ENCODE measurements at regions not wholly inside any gene's neighbourhood (a gene's known extent, or its start where the extent isn't known, plus 50 kb on each side); places are given as distances from the start of the nearest gene placed in this dataset.

DNA sequence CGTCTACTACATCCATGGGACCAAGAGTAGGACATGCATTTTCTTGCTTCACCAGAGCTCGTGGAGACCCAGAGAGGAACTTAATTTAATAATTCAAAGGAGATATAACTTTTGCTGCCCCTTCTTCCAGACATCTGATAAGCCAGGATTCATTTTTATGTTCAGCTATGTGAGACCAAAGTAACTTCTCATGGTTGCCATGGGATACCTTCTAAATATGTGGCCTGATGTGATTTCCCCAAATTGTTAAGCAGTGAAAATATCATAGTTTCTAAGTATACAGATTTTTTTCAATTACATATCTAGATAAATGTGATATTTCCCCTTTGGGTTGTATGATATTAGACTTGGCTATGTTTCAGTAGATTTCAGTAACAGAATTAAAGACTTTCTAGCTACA lies 185.5 kb upstream of the FN1 start:
- peaks cover 0 to 9% (median 5%) of the 10 kb centered on the region in 4 donors for H3K4me1 ChIP-seq (ENCODE audit: control insufficient read depth in 4 of 4, insufficient read depth in 4 of 4, low read length in 3 of 4)
- no peak overlapping the region for H3K4me3 ChIP-seq (ENCODE audit: low read depth in 1 of 3, low read length in 3 of 3)
- TF ChIP-seq YY1 (IDR thresholded peaks at IDR 0.05), result no peak
- TF ChIP-seq, protein P1, sequence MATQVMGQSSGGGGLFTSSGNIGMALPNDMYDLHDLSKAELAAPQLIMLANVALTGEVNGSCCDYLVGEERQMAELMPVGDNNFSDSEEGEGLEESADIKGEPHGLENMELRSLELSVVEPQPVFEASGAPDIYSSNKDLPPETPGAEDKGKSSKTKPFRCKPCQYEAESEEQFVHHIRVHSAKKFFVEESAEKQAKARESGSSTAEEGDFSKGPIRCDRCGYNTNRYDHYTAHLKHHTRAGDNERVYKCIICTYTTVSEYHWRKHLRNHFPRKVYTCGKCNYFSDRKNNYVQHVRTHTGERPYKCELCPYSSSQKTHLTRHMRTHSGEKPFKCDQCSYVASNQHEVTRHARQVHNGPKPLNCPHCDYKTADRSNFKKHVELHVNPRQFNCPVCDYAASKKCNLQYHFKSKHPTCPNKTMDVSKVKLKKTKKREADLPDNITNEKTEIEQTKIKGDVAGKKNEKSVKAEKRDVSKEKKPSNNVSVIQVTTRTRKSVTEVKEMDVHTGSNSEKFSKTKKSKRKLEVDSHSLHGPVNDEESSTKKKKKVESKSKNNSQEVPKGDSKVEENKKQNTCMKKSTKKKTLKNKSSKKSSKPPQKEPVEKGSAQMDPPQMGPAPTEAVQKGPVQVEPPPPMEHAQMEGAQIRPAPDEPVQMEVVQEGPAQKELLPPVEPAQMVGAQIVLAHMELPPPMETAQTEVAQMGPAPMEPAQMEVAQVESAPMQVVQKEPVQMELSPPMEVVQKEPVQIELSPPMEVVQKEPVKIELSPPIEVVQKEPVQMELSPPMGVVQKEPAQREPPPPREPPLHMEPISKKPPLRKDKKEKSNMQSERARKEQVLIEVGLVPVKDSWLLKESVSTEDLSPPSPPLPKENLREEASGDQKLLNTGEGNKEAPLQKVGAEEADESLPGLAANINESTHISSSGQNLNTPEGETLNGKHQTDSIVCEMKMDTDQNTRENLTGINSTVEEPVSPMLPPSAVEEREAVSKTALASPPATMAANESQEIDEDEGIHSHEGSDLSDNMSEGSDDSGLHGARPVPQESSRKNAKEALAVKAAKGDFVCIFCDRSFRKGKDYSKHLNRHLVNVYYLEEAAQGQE (IDR thresholded peaks at IDR 0.05), result no peak
- TF ChIP-seq HNF4A (conservative IDR thresholded peaks at IDR 0.05), result no peak
- TF ChIP-seq, protein P2, sequence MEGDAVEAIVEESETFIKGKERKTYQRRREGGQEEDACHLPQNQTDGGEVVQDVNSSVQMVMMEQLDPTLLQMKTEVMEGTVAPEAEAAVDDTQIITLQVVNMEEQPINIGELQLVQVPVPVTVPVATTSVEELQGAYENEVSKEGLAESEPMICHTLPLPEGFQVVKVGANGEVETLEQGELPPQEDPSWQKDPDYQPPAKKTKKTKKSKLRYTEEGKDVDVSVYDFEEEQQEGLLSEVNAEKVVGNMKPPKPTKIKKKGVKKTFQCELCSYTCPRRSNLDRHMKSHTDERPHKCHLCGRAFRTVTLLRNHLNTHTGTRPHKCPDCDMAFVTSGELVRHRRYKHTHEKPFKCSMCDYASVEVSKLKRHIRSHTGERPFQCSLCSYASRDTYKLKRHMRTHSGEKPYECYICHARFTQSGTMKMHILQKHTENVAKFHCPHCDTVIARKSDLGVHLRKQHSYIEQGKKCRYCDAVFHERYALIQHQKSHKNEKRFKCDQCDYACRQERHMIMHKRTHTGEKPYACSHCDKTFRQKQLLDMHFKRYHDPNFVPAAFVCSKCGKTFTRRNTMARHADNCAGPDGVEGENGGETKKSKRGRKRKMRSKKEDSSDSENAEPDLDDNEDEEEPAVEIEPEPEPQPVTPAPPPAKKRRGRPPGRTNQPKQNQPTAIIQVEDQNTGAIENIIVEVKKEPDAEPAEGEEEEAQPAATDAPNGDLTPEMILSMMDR (IDR thresholded peaks at IDR 0.05; ENCODE audit: low read depth, low read length, missing input control), result no peak
- TF ChIP-seq TAF1 (conservative IDR thresholded peaks at IDR 0.05), result no peak
- TF ChIP-seq JUND (IDR thresholded peaks at IDR 0.05), result no peak
- TF ChIP-seq RXRA (IDR thresholded peaks at IDR 0.05), result no peak
- TF ChIP-seq, protein P3, sequence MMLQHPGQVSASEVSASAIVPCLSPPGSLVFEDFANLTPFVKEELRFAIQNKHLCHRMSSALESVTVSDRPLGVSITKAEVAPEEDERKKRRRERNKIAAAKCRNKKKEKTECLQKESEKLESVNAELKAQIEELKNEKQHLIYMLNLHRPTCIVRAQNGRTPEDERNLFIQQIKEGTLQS (IDR thresholded peaks at IDR 0.05), result no peak
- TF ChIP-seq, protein P4, sequence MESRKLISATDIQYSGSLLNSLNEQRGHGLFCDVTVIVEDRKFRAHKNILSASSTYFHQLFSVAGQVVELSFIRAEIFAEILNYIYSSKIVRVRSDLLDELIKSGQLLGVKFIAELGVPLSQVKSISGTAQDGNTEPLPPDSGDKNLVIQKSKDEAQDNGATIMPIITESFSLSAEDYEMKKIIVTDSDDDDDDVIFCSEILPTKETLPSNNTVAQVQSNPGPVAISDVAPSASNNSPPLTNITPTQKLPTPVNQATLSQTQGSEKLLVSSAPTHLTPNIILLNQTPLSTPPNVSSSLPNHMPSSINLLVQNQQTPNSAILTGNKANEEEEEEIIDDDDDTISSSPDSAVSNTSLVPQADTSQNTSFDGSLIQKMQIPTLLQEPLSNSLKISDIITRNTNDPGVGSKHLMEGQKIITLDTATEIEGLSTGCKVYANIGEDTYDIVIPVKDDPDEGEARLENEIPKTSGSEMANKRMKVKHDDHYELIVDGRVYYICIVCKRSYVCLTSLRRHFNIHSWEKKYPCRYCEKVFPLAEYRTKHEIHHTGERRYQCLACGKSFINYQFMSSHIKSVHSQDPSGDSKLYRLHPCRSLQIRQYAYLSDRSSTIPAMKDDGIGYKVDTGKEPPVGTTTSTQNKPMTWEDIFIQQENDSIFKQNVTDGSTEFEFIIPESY (IDR thresholded peaks at IDR 0.05), result no peak
- no peak for TF ChIP-seq NR2F2 (IDR thresholded peaks at IDR 0.05)
- TF ChIP-seq FOXA2 (IDR thresholded peaks at IDR 0.05), result no peak
- no peak for TF ChIP-seq EGR1 (IDR thresholded peaks at IDR 0.05; ENCODE audit: low read depth in 2 of 2)
- TF ChIP-seq HNF4G (IDR thresholded peaks at IDR 0.05), result no peak
- TF ChIP-seq RAD21 (IDR thresholded peaks at IDR 0.05), result no peak
- H3K36me3 ChIP-seq (ENCODE audit: control insufficient read depth in 4 of 4, insufficient read depth in 3 of 4, low read depth in 1 of 4, low read length in 3 of 4), result no peaks in the 10 kb centered on the region
- no peak overlapping the region for H3K27ac ChIP-seq (ENCODE audit: low read depth in 1 of 2, low read length in 2 of 2)
- H3K27me3 ChIP-seq (ENCODE audit: control insufficient read depth in 4 of 4, insufficient read depth in 4 of 4, low read length in 3 of 4), result no peaks in the 10 kb centered on the region
- H3K9ac ChIP-seq (ENCODE audit: low read depth in 1 of 2, low read length in 2 of 2), result no peak overlapping the region
- no peak for DNase-seq (ENCODE audit: low spot score)
- WGBS, result 90% methylated on average over 2 of the region's 2 CpGs
- H3K9me3 ChIP-seq (ENCODE audit: control insufficient read depth in 4 of 4, low read length in 3 of 4), result no peaks in the 10 kb centered on the region

DNA sequence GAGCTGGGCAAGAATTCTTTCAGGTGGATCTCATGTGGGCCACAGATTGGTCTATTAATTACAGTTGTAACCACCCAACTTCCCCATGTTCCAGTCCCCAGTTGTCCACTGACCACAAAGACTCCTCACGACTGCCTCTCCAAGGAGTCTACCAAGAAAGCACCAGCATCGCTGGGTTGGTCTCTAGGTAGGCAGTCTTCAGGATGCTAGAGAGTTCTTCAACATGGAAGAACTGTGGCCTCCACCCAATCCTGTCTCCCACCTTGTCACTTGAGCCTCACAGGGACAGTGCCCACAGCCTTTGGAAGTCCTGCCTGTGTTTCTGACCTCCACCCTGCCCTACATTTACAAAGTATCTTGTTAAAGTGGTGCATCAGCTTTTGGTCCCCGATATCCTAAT lies 184.7 kb upstream of the FN1 start:
- H3K9ac ChIP-seq (ENCODE audit: low read depth in 1 of 2, low read length in 2 of 2), result no peak overlapping the region
- 95% methylated on average over 3 of the region's 3 CpGs for WGBS
- DNase-seq (ENCODE audit: low spot score), result no peak
- H3K4me1 ChIP-seq (ENCODE audit: control insufficient read depth in 4 of 4, insufficient read depth in 4 of 4, low read length in 3 of 4), result peaks cover 0 to 9% (median 5%) of the 10 kb centered on the region in 4 donors
- H3K9me3 ChIP-seq (ENCODE audit: control insufficient read depth in 4 of 4, low read length in 3 of 4), result no peaks in the 10 kb centered on the region
- no peak overlapping the region for H3K27ac ChIP-seq (ENCODE audit: low read depth in 1 of 2, low read length in 2 of 2)
- TF ChIP-seq HNF4G (IDR thresholded peaks at IDR 0.05), result no peak
- TF ChIP-seq YY1 (IDR thresholded peaks at IDR 0.05), result no peak
- TF ChIP-seq, protein P2 (IDR thresholded peaks at IDR 0.05; ENCODE audit: low read depth, low read length, missing input control), result no peak
- TF ChIP-seq FOXA1 (IDR thresholded peaks at IDR 0.05), result no peak
- TF ChIP-seq RAD21 (IDR thresholded peaks at IDR 0.05), result no peak
- no peak for TF ChIP-seq RXRA (IDR thresholded peaks at IDR 0.05)
- no peak for TF ChIP-seq GABPA (IDR thresholded peaks at IDR 0.05 in 1 of 2, conservative IDR thresholded peaks at IDR 0.05 in 1 of 2)
- TF ChIP-seq FOXA2 (IDR thresholded peaks at IDR 0.05), result no peak
- TF ChIP-seq, protein P1 (IDR thresholded peaks at IDR 0.05), result no peak
- TF ChIP-seq, protein P3 (IDR thresholded peaks at IDR 0.05), result no peak
- H3K4me3 ChIP-seq (ENCODE audit: low read depth in 1 of 3, low read length in 3 of 3), result no peak overlapping the region
- H3K27me3 ChIP-seq (ENCODE audit: control insufficient read depth in 4 of 4, insufficient read depth in 4 of 4, low read length in 3 of 4), result no peaks in the 10 kb centered on the region
- H3K36me3 ChIP-seq (ENCODE audit: control insufficient read depth in 4 of 4, insufficient read depth in 3 of 4, low read depth in 1 of 4, low read length in 3 of 4), result no peaks in the 10 kb centered on the region

Measured in liver (tissue), 8 donors.